ENCODE measurements at regions not wholly inside any gene's neighbourhood (a gene's known extent, or its start where the extent isn't known, plus 50 kb on each side); places are given as distances from the start of the nearest gene placed in this dataset.

DNA sequence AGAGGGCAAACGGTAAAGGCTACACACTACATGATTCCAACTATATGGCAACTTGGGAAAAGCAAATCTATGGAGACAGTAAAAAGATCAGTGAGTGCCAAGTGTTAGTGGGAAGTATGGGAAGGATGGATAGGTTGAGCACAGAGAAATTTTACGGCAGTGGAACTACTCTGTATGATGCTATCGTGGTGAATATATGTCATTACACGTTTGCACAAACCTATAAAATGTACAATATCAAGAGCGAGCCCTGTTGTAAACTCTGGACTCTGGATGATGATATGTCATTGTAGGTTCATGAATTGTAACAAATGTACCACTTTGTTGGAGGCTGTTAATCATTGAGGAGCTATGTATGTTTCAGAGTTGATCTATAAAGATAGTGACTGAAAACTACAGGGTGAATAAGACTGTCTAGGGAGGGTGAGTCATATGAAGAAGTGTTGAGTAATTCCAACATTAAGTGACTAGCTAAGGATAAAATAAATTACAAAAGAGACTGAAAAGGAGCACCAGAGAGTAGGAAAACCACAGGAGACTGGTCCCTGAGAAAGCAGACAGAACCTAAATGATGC is 349.2 kb upstream of the LMO3 start:
- no peak for DNase-seq
- intact Hi-C loops (cut with DNase I; ENCODE audit: low total_unique reads) = no loop called here
- H3K9me3 ChIP-seq = no peaks in the 10 kb centered on the region
- no peak overlapping the region for H3K27ac ChIP-seq
- H3K4me1 ChIP-seq = no peaks in the 10 kb centered on the region
- H3K4me3 ChIP-seq = no peak overlapping the region
- TF ChIP-seq, protein P1, sequence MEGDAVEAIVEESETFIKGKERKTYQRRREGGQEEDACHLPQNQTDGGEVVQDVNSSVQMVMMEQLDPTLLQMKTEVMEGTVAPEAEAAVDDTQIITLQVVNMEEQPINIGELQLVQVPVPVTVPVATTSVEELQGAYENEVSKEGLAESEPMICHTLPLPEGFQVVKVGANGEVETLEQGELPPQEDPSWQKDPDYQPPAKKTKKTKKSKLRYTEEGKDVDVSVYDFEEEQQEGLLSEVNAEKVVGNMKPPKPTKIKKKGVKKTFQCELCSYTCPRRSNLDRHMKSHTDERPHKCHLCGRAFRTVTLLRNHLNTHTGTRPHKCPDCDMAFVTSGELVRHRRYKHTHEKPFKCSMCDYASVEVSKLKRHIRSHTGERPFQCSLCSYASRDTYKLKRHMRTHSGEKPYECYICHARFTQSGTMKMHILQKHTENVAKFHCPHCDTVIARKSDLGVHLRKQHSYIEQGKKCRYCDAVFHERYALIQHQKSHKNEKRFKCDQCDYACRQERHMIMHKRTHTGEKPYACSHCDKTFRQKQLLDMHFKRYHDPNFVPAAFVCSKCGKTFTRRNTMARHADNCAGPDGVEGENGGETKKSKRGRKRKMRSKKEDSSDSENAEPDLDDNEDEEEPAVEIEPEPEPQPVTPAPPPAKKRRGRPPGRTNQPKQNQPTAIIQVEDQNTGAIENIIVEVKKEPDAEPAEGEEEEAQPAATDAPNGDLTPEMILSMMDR (IDR thresholded peaks at IDR 0.05) = no peak
- TF ChIP-seq POLR2A (IDR thresholded peaks at IDR 0.05) = no peak
- H3K36me3 ChIP-seq = no peaks in the 10 kb centered on the region
- H3K27me3 ChIP-seq = no peaks in the 10 kb centered on the region

DNA sequence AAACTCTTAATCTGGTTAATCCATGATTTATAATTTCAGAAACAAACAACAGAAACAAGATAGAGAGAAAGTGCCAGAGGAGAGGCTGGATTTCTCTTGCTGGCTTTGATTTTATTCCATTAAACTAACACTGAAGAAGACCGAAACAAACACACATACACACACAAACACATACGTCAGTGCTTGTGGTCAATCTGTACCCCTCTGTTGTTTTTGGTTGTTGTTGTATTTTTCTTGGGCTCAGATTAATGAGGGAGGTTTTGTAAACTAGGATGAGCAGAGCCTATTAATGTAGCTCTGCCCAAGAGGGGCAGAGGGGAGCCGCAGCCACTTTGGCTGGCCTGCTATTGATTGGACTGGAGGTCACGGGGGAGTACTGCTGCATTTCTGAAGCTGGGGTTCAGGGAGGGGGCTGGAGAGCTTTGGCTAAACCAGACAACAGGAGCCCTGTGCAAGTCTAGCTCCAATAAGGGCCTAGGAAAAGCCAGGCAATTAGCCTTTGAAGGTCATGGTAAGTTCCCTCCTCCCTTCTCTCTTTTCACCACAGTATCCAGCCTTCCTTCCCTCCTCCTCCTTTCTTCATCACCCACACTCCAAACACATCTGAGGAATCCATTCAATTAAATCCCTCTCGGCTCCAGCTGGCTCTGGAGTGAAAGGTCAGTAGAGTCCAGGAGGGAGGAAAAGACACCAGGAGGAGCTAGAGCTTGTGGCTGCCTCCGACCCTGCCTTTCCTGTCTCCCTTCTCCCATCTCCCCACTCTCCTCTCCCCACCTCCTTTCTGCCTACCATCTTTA is 344.1 kb upstream of the LMO3 start:
- H3K9me3 ChIP-seq = no peaks in the 10 kb centered on the region
- no peak for TF ChIP-seq POLR2A (IDR thresholded peaks at IDR 0.05)
- TF ChIP-seq, protein P1 (IDR thresholded peaks at IDR 0.05) = no peak
- no peaks in the 10 kb centered on the region for H3K4me1 ChIP-seq
- no peaks in the 10 kb centered on the region for H3K36me3 ChIP-seq
- intact Hi-C loops (cut with DNase I; ENCODE audit: low total_unique reads) = no loop called here
- H3K27me3 ChIP-seq = no peaks in the 10 kb centered on the region
- no peak overlapping the region for H3K4me3 ChIP-seq
- no peak overlapping the region for H3K27ac ChIP-seq
- DNase-seq = no peak

DNA sequence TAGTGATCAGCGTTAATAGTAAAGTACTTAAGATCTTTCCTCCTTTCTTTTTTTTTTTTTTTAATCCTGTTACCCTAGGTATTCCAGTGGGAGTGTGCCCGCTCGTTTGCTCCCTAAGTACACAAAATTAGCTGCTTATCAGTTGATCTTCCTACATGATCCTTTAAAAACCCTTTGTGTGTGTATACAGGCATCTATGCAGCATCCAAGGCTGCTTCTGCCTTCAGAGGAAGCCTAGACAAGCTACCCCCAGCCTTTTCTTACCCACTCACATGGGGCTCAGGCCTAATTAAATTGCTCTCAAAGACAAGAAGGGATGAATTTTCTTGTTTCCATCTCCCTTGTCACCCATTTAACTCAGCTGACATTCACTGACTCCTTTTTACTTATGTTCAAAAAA is 343.4 kb upstream of the LMO3 start:
- H3K9me3 ChIP-seq = no peaks in the 10 kb centered on the region

DNA sequence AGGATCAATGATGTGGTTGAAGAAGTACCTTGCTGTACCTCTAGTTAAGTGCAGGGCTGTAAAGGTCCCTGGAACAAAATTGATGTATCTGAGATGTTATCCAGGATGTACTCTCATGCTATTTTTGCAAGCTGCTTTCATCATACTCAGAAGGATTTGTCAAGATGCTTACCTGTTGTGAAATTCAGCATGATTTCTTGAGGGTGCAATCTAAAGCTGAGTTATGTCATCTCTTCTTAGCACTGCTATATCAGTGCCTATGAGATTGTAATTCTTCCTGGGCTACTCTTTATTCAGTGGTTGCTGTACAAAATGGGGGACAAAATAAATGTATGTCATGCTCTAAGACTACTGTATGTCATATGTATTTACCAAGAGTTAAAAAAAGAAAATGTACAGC is 340.7 kb upstream of the LMO3 start:
- no peaks in the 10 kb centered on the region for H3K36me3 ChIP-seq
- no peak overlapping the region for H3K27ac ChIP-seq
- DNase-seq = no peak
- intact Hi-C loops (cut with DNase I; ENCODE audit: low total_unique reads) = no loop called here
- H3K4me3 ChIP-seq = no peak overlapping the region
- no peaks in the 10 kb centered on the region for H3K9me3 ChIP-seq
- H3K27me3 ChIP-seq = no peaks in the 10 kb centered on the region
- no peak for TF ChIP-seq POLR2A (IDR thresholded peaks at IDR 0.05)
- TF ChIP-seq, protein P1 (IDR thresholded peaks at IDR 0.05) = no peak
- H3K4me1 ChIP-seq = no peaks in the 10 kb centered on the region

More for the DNA sequence above, 343.4 kb upstream of the LMO3 start:
- Histone ChIP-seq H3K4me3 (no peak overlapping the region), H3K27ac (no peak overlapping the region), H3K4me1 (no peaks in the 10 kb centered on the region), H3K36me3 (no peaks in the 10 kb centered on the region), H3K27me3 (no peaks in the 10 kb centered on the region)
- no peak for DNase-seq
- intact Hi-C loops (cut with DNase I; ENCODE audit: low total_unique reads) = no loop called here
- TF ChIP-seq POLR2A (IDR thresholded peaks at IDR 0.05) = no peak
- TF ChIP-seq, protein P1 (IDR thresholded peaks at IDR 0.05) = no peak

DNA sequence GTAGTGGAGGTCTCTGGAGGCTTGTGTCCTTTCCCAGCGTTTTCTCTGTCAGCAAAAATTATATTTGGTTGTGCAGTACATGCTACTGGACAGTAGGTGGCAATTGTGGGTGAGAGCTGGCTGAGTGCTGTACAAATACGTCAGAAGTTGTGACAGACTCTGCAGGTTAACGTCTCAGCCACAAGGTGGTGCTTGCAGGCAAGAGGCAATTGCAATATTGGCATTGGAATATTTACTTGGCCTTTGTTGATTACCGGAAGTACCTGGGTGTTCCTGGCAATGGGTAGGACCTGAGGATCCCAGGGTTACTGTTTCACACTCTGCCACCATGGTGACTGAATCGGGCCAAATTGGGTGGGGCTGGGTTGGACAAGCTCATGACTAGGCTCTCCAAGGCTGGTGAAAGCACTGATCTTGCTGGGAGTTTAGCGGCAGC is 333.9 kb upstream of the LMO3 start:
- TF ChIP-seq, protein P1 (IDR thresholded peaks at IDR 0.05) = peak in 1 of 4 experiments; percentile 11
- TF ChIP-seq POLR2A (IDR thresholded peaks at IDR 0.05) = no peak
- Histone ChIP-seq H3K9me3 (no peaks in the 10 kb centered on the region), H3K27me3 (no peaks in the 10 kb centered on the region), H3K36me3 (no peaks in the 10 kb centered on the region), H3K4me1 (no peaks in the 10 kb centered on the region), H3K27ac (no peak overlapping the region), H3K4me3 (no peak overlapping the region)
- DNase-seq = no peak
- intact Hi-C loops (cut with DNase I; ENCODE audit: low total_unique reads) = no loop called here

Measured in uterus (tissue), 3 donors.